ENCODE measurements at regions not wholly inside any gene's neighbourhood (a gene's known extent, or its start where the extent isn't known, plus 50 kb on each side); places are given as distances from the start of the nearest gene placed in this dataset.

GRCh38 chr20:51098284-51098810 is 75.4 kb upstream of the KCNG1 start:
- TF ChIP-seq CTCF (IDR thresholded peaks at IDR 0.05; ENCODE audit: poor library complexity) (no peak), EZH2phosphoT487 (IDR thresholded peaks at IDR 0.05; ENCODE audit: low read depth, severe bottlenecking, unreplicated experiment) (no peak)

All from hepatocyte (in vitro differentiated cells).